ENCODE measurements at regions not wholly inside any gene's neighbourhood (a gene's known extent, or its start where the extent isn't known, plus 50 kb on each side); places are given as distances from the start of the nearest gene placed in this dataset.

GRCh38 chr18:75581336-75582131, 154.0 kb upstream of the SMIM21 start:
- TF ChIP-seq CTCF (IDR thresholded peaks at IDR 0.05) (no peak), POLR2A (IDR thresholded peaks at IDR 0.05) (no peak), POLR2AphosphoS5 (IDR thresholded peaks at IDR 0.05) (no peak), EP300 (IDR thresholded peaks at IDR 0.05) (no peak)
- no peaks in the 10 kb centered on the region for H3K36me3 ChIP-seq
- H3K27me3 ChIP-seq = no peaks in the 10 kb centered on the region
- 67 to 68% methylated on average over 8 of the region's 8 CpGs for WGBS, 2 donors
- H3K4me3 ChIP-seq = no peak overlapping the region
- no peaks in the 10 kb centered on the region for H3K9me3 ChIP-seq
- no peak overlapping the region for H3K27ac ChIP-seq
- no peaks in the 10 kb centered on the region for H3K4me1 ChIP-seq
- no peak for DNase-seq
- ATAC-seq (ENCODE audit: low FRiP score in 2 of 2) = no peak

GRCh38 chr18:75574187-75574586, 146.7 kb upstream of the SMIM21 start:
- TF ChIP-seq POLR2AphosphoS5 (IDR thresholded peaks at IDR 0.05) (no peak), EP300 (IDR thresholded peaks at IDR 0.05) (no peak), POLR2A (IDR thresholded peaks at IDR 0.05) (no peak), CTCF (IDR thresholded peaks at IDR 0.05) (no peak)
- Histone ChIP-seq H3K27ac (no peak overlapping the region), H3K4me1 (no peaks in the 10 kb centered on the region), H3K4me3 (no peak overlapping the region), H3K36me3 (no peaks in the 10 kb centered on the region), H3K27me3 (no peaks in the 10 kb centered on the region), H3K9me3 (no peaks in the 10 kb centered on the region)
- ATAC-seq (ENCODE audit: low FRiP score in 2 of 2) (no peak), DNase-seq (no peak)
- 74 to 77% methylated on average over 3 of the region's 3 CpGs for WGBS, 2 donors

- Histone ChIP-seq H3K36me3 (no peaks in the 10 kb centered on the region), H3K27me3 (no peaks in the 10 kb centered on the region), H3K27ac (no peak overlapping the region), H3K4me3 (no peak overlapping the region), H3K9me3 (no peaks in the 10 kb centered on the region), H3K4me1 (no peaks in the 10 kb centered on the region)
- DNase-seq = no peak
- ATAC-seq (ENCODE audit: low FRiP score in 2 of 2) = no peak
- 78 to 89% methylated on average over 5 of the region's 5 CpGs for WGBS, 2 donors
- TF ChIP-seq POLR2A (IDR thresholded peaks at IDR 0.05) (no peak), EP300 (IDR thresholded peaks at IDR 0.05) (no peak), CTCF (IDR thresholded peaks at IDR 0.05) (no peak), POLR2AphosphoS5 (IDR thresholded peaks at IDR 0.05) (no peak)
Observed at GRCh38 chr18:75563150-75563549, 135.6 kb upstream of the SMIM21 start.

GRCh38 chr18:75562216-75562615, 134.7 kb upstream of the SMIM21 start:
- no peak for ATAC-seq (ENCODE audit: low FRiP score in 2 of 2)

More at GRCh38 chr18:75562216-75562615, 134.7 kb upstream of the SMIM21 start:
- no peaks in the 10 kb centered on the region for H3K27me3 ChIP-seq
- TF ChIP-seq POLR2AphosphoS5 (IDR thresholded peaks at IDR 0.05) (no peak), POLR2A (IDR thresholded peaks at IDR 0.05) (no peak), CTCF (IDR thresholded peaks at IDR 0.05) (no peak), EP300 (IDR thresholded peaks at IDR 0.05) (no peak)
- H3K4me1 ChIP-seq = no peaks in the 10 kb centered on the region
- no peaks in the 10 kb centered on the region for H3K9me3 ChIP-seq
- no peaks in the 10 kb centered on the region for H3K36me3 ChIP-seq
- H3K27ac ChIP-seq = no peak overlapping the region
- 72 to 74% methylated on average over 5 of the region's 5 CpGs for WGBS, 2 donors
- DNase-seq = no peak
- no peak overlapping the region for H3K4me3 ChIP-seq
